ENCODE measurements at regions not wholly inside any gene's neighbourhood (a gene's known extent, or its start where the extent isn't known, plus 50 kb on each side); places are given as distances from the start of the nearest gene placed in this dataset.

- TF ChIP-seq CTCF (IDR thresholded peaks at IDR 0.05), result no peak
- no peak for TF ChIP-seq POLR2AphosphoS5 (IDR thresholded peaks at IDR 0.05)
- no peak for TF ChIP-seq POLR2A (IDR thresholded peaks at IDR 0.05)
Measured at GRCh38 chr12:127389923-127390322, 877.0 kb upstream of the TMEM132C start.

Measured in stomach (tissue), 4 donors.